ENCODE measurements at regions not wholly inside any gene's neighbourhood (a gene's known extent, or its start where the extent isn't known, plus 50 kb on each side); places are given as distances from the start of the nearest gene placed in this dataset.

DNA sequence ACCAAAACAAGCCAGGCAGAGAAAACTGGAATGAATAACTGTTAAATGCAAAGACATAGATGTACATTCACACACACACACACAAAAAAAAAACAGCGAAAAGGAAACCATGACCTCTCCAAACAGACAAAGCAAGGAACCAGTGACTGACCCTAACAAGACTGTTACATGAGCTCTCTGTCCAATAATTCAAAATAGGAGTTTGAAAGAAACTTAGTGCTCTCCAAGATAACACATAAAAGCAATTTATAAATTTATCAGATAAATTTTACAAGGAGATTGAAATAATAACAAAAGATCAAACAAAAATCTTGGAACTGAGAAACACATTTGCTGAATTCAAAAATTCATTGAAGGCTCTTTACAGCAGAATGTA is 423.5 kb upstream of the RGMB start:
- no peaks in the 10 kb centered on the region for H3K4me1 ChIP-seq (ENCODE audit: control insufficient read depth in 2 of 2, insufficient read depth in 2 of 2, low read length in 2 of 2)
- no peaks in the 10 kb centered on the region for H3K79me2 ChIP-seq (ENCODE audit: control insufficient read depth, insufficient read depth, low read length)
- Mint-ChIP-seq H3K27ac (no peak overlapping the region), H3K4me3 (no peak overlapping the region), H3K4me1 (no peaks in the 10 kb centered on the region), H3K27me3 (no peaks in the 10 kb centered on the region), H3K9me3 (ENCODE audit: insufficient read depth) (peaks cover 2% of the 10 kb centered on the region)
- intact Hi-C loops (cut with micrococcal nuclease) = no loop called here
- H3K36me3 ChIP-seq (replicated peaks in 1 of 2; ENCODE audit: control extremely low read depth in 1 of 2, control insufficient read depth in 1 of 2, extremely low read depth in 1 of 2, insufficient read depth in 2 of 2, low read length in 1 of 2) = no peaks in the 10 kb centered on the region
- H2AFZ ChIP-seq (ENCODE audit: insufficient read depth, low read depth, low read length, poor library complexity, severe bottlenecking) = no peak overlapping the region
- H3K9me3 ChIP-seq (ENCODE audit: control extremely low read depth in 1 of 3, control insufficient read depth in 2 of 3, insufficient read depth in 1 of 3, low read length in 2 of 3) = peaks cover 0 to 5% (median 3%) of the 10 kb centered on the region in 3 donors
- no peaks in the 10 kb centered on the region for H4K20me1 ChIP-seq (ENCODE audit: control insufficient read depth, insufficient read depth, low read length, poor library complexity, severe bottlenecking)
- no peak overlapping the region for H3K27ac ChIP-seq (ENCODE audit: low read length in 2 of 2)
- DNase-seq (no peak), ATAC-seq (ENCODE audit: low read depth) (no peak)
- TF ChIP-seq EZH2 (IDR thresholded peaks at IDR 0.05; ENCODE audit: borderline replicate concordance, insufficient read depth, low read depth, low read length, poor library complexity, severe bottlenecking) = no peak
- TF ChIP-seq, protein P1, sequence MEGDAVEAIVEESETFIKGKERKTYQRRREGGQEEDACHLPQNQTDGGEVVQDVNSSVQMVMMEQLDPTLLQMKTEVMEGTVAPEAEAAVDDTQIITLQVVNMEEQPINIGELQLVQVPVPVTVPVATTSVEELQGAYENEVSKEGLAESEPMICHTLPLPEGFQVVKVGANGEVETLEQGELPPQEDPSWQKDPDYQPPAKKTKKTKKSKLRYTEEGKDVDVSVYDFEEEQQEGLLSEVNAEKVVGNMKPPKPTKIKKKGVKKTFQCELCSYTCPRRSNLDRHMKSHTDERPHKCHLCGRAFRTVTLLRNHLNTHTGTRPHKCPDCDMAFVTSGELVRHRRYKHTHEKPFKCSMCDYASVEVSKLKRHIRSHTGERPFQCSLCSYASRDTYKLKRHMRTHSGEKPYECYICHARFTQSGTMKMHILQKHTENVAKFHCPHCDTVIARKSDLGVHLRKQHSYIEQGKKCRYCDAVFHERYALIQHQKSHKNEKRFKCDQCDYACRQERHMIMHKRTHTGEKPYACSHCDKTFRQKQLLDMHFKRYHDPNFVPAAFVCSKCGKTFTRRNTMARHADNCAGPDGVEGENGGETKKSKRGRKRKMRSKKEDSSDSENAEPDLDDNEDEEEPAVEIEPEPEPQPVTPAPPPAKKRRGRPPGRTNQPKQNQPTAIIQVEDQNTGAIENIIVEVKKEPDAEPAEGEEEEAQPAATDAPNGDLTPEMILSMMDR (IDR thresholded peaks at IDR 0.05) = no peak
- WGBS (ENCODE audit: insufficient coverage) = no CpG with 5 or more reads among the region's 1 CpG
- no peaks in the 10 kb centered on the region for H3K27me3 ChIP-seq (replicated peaks in 1 of 4; ENCODE audit: control extremely low read depth in 1 of 4, control insufficient read depth in 3 of 4, insufficient read depth in 4 of 4, low read length in 3 of 4)
- ChIA-PET CTCF (no interaction called here), POLR2A (no interaction called here)
- no peak overlapping the region for H3K4me3 ChIP-seq (ENCODE audit: control extremely low read depth in 1 of 5, extremely low read depth in 1 of 5, insufficient read depth in 1 of 5, low read depth in 2 of 5, low read length in 4 of 5)
- no peak overlapping the region for H3K9ac ChIP-seq (ENCODE audit: low read length)
- H3K4me2 ChIP-seq (replicated peaks; ENCODE audit: low read depth, low read length, poor library complexity, severe bottlenecking) = no peak overlapping the region

DNA sequence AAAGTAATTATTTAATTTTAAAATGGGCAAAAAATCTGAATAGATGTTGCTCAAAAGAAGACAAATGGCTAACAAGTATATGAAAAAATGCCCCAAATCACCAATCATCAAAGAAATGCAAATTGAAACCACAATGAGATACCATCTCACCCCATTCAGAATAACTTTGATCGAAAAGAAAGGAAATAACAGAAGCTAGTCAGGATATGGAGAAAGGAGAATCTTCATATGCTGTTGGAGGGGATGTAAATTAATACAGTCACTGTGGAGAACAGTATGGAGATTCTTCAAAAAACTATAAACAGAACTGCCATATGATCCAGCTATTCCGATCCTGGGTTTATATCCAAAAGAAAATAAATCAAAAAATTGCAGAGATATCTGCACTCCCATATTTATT is 418.5 kb upstream of the RGMB start:
- no peak overlapping the region for H3K4me3 ChIP-seq (ENCODE audit: control extremely low read depth in 1 of 5, extremely low read depth in 1 of 5, insufficient read depth in 1 of 5, low read depth in 2 of 5, low read length in 4 of 5)
- no peaks in the 10 kb centered on the region for H3K79me2 ChIP-seq (ENCODE audit: control insufficient read depth, insufficient read depth, low read length)
- WGBS (ENCODE audit: insufficient coverage) = no CpG with 5 or more reads among the region's 2 CpGs
- no peak overlapping the region for H3K9ac ChIP-seq (ENCODE audit: low read length)
- no peaks in the 10 kb centered on the region for H3K27me3 ChIP-seq (replicated peaks in 1 of 4; ENCODE audit: control extremely low read depth in 1 of 4, control insufficient read depth in 3 of 4, insufficient read depth in 4 of 4, low read length in 3 of 4)
- CTCF ChIA-PET = no interaction called here
- H3K27ac Mint-ChIP-seq = no peak overlapping the region
- no peaks in the 10 kb centered on the region for H4K20me1 ChIP-seq (ENCODE audit: control insufficient read depth, insufficient read depth, low read length, poor library complexity, severe bottlenecking)
- no peaks in the 10 kb centered on the region for H3K4me1 ChIP-seq (ENCODE audit: control insufficient read depth in 2 of 2, insufficient read depth in 2 of 2, low read length in 2 of 2)
- intact Hi-C loops (cut with micrococcal nuclease) = no loop called here
- no peaks in the 10 kb centered on the region for H3K36me3 ChIP-seq (replicated peaks in 1 of 2; ENCODE audit: control extremely low read depth in 1 of 2, control insufficient read depth in 1 of 2, extremely low read depth in 1 of 2, insufficient read depth in 2 of 2, low read length in 1 of 2)
- H3K9me3 ChIP-seq (ENCODE audit: control extremely low read depth in 1 of 3, control insufficient read depth in 2 of 3, insufficient read depth in 1 of 3, low read length in 2 of 3) = peaks cover 0 to under 1% (median under 1%) of the 10 kb centered on the region in 3 donors
- ATAC-seq (ENCODE audit: low read depth) (no peak), DNase-seq (no peak)
- no peak for TF ChIP-seq EZH2 (IDR thresholded peaks at IDR 0.05; ENCODE audit: borderline replicate concordance, insufficient read depth, low read depth, low read length, poor library complexity, severe bottlenecking)
- TF ChIP-seq, protein P1 (IDR thresholded peaks at IDR 0.05) = no peak
- no peak overlapping the region for H3K4me3 Mint-ChIP-seq
- no peak overlapping the region for H3K27ac ChIP-seq (ENCODE audit: low read length in 2 of 2)
- H3K4me1 Mint-ChIP-seq = no peaks in the 10 kb centered on the region
- POLR2A ChIA-PET = no interaction called here
- peaks cover 4% of the 10 kb centered on the region for H3K9me3 Mint-ChIP-seq (ENCODE audit: insufficient read depth)
- H2AFZ ChIP-seq (ENCODE audit: insufficient read depth, low read depth, low read length, poor library complexity, severe bottlenecking) = no peak overlapping the region
- no peak overlapping the region for H3K4me2 ChIP-seq (replicated peaks; ENCODE audit: low read depth, low read length, poor library complexity, severe bottlenecking)
- no peaks in the 10 kb centered on the region for H3K27me3 Mint-ChIP-seq
